ENCODE measurements at regions not wholly inside any gene's neighbourhood (a gene's known extent, or its start where the extent isn't known, plus 50 kb on each side); places are given as distances from the start of the nearest gene placed in this dataset.

- Histone ChIP-seq H3K9me1 (replicated peaks; ENCODE audit: control insufficient read depth, extremely low read depth, insufficient read depth, low read length) (no peaks in the 10 kb centered on the region), H3K4me2 (ENCODE audit: insufficient read depth, low read length) (no peak overlapping the region), H3K36me3 (ENCODE audit: control insufficient read depth in 2 of 2, extremely low read depth in 1 of 2, insufficient read depth in 2 of 2, low read length in 2 of 2) (no peaks in the 10 kb centered on the region), H3K27ac (ENCODE audit: insufficient read depth, low read depth, low read length) (no peak overlapping the region), H4K20me1 (replicated peaks; ENCODE audit: control insufficient read depth, extremely low read depth, insufficient read depth, low read length) (no peaks in the 10 kb centered on the region), H3K4me1 (ENCODE audit: control insufficient read depth, extremely low read depth, insufficient read depth, low read length) (no peaks in the 10 kb centered on the region), H2AFZ (ENCODE audit: low read depth, low read length) (no peak overlapping the region), H3K27me3 (ENCODE audit: control insufficient read depth in 2 of 2, insufficient read depth in 2 of 2, low read length in 2 of 2) (no peaks in the 10 kb centered on the region), H3K79me2 (ENCODE audit: control insufficient read depth, insufficient read depth, low read length) (no peaks in the 10 kb centered on the region), H3K9me3 (replicated peaks; ENCODE audit: control insufficient read depth, insufficient read depth, low read length) (peaks cover 2% of the 10 kb centered on the region), H3K9ac (replicated peaks; ENCODE audit: extremely low read depth, insufficient read depth, low read length) (no peak overlapping the region), H3K4me3 (replicated peaks in 1 of 3; ENCODE audit: insufficient read depth in 1 of 3, low read depth in 1 of 3, low read length in 3 of 3) (no peak overlapping the region)
- intact Hi-C loops (cut with micrococcal nuclease) (no loop called here), dilution Hi-C loops (cut with MboI; ENCODE audit: extremely low pct_ligation_motif_present, low sequenced_read_pairs) (no loop called here)
- CTCF ChIA-PET: no interaction called here
- FAIRE-seq (no peak), DNase-seq (ENCODE audit: low read depth, low spot score) (no peak)
- no TSS peak for BruUV-seq (replicated peaks)
- POLR2A ChIA-PET: no interaction called here
- TF ChIP-seq MYC (IDR thresholded peaks at IDR 0.05; ENCODE audit: low read depth, low read length) (no peak), EZH2 (IDR thresholded peaks at IDR 0.05; ENCODE audit: borderline replicate concordance, low read depth, low read length, severe bottlenecking) (no peak), MAX (IDR thresholded peaks at IDR 0.05; ENCODE audit: insufficient read depth, insufficient read length) (no peak), JUN (IDR thresholded peaks at IDR 0.05; ENCODE audit: borderline replicate concordance, insufficient read depth, insufficient read length, low read depth) (no peak), GATA2 (IDR thresholded peaks at IDR 0.05; ENCODE audit: insufficient read depth, insufficient read length, low read depth, low read length) (no peak), FOS (IDR thresholded peaks at IDR 0.05; ENCODE audit: borderline replicate concordance, insufficient read depth, low read length) (no peak), POLR2AphosphoS5 (IDR thresholded peaks at IDR 0.05; ENCODE audit: insufficient read depth, low read depth, low read length) (no peak), CTCF (IDR thresholded peaks at IDR 0.05; ENCODE audit: extremely low read depth in 1 of 2, insufficient read depth in 1 of 2, low read depth in 1 of 2, low read length in 2 of 2) (no peak), POLR2A (IDR thresholded peaks at IDR 0.05; ENCODE audit: low read depth, low read length) (no peak)
Measured at GRCh38 chr1:34419663-34420136, 243.0 kb downstream of the C1orf94 start.

All from endothelial cell of umbilical vein (primary cell).